SU-DHL-6 (cell line): ENCODE measurements at regions not wholly inside any gene's neighbourhood (a gene's known extent, or its start where the extent isn't known, plus 50 kb on each side); places are given as distances from the start of the nearest gene placed in this dataset.

Source experiments
- EZH2phosphoT487 ChIP-seq: fragments of 200-600 bp; sonication (generic), shearing (Covaris generic); conservative IDR thresholded peaks from 2 replicates; pipeline ENCODE4 v1.6.1; 2018; ENCODE audit warnings: mild to moderate bottlenecking, antibody characterized with exemption, low read length, moderate library complexity, mixed read lengths
- TF ChIP-seq, protein P1 (sequence below): fragments of 200-600 bp; sonication (generic); IDR thresholded peaks from one replicate; pipeline ENCODE4 v1.5.1; 2017; ENCODE audit warnings: antibody characterized with exemption, mild to moderate bottlenecking, low read length, moderate library complexity; ENCODE audit not compliant: insufficient read depth, poor library complexity, severe bottlenecking

DNA sequence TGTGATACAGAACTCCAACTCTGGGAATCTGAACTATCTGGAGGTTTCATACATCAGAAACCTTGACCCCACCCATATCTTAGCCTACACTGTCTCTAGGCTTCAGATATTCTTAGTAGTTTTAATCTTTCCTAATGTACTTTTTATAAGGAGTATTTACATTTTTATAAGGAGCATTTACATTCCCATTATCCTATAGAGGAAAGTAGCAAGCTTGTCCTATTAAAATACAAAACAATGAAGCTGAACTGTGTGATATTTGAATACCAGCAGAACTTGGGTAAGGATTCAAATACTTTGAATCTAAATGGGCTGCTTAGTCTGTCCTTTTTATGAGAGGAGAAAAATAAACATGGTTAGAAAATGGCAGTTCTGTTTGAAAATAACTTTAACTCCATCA lies 247.4 kb downstream of the FMR1NB start:
- TF ChIP-seq, protein P1, sequence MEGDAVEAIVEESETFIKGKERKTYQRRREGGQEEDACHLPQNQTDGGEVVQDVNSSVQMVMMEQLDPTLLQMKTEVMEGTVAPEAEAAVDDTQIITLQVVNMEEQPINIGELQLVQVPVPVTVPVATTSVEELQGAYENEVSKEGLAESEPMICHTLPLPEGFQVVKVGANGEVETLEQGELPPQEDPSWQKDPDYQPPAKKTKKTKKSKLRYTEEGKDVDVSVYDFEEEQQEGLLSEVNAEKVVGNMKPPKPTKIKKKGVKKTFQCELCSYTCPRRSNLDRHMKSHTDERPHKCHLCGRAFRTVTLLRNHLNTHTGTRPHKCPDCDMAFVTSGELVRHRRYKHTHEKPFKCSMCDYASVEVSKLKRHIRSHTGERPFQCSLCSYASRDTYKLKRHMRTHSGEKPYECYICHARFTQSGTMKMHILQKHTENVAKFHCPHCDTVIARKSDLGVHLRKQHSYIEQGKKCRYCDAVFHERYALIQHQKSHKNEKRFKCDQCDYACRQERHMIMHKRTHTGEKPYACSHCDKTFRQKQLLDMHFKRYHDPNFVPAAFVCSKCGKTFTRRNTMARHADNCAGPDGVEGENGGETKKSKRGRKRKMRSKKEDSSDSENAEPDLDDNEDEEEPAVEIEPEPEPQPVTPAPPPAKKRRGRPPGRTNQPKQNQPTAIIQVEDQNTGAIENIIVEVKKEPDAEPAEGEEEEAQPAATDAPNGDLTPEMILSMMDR: no peak
- TF ChIP-seq EZH2phosphoT487: no peak
